Body of pancreas (tissue), 4 donors: ENCODE measurements at regions not wholly inside any gene's neighbourhood (a gene's known extent, or its start where the extent isn't known, plus 50 kb on each side); places are given as distances from the start of the nearest gene placed in this dataset.

ENCODE experiments used
- POLR2A ChIP-seq, 3 donors: fragments of 450-650 bp; IDR thresholded peaks; one replicate each; pipeline ENCODE4 v1.6.1; 2016; ENCODE audit warnings: antibody characterized with exemption in 3 of 3, mild to moderate bottlenecking in 2 of 3
- TF ChIP-seq, protein P1 (sequence below), 7 experiments: fragments of 450-650 bp in 4 of 7; fragments of 200-600 bp in 3 of 7; sonication (generic) in 3 of 7; IDR thresholded peaks; one replicate each; pipeline ENCODE4 v1.5.1; 2016 to 2019; ENCODE audit warnings: antibody characterized with exemption in 7 of 7

DNA sequence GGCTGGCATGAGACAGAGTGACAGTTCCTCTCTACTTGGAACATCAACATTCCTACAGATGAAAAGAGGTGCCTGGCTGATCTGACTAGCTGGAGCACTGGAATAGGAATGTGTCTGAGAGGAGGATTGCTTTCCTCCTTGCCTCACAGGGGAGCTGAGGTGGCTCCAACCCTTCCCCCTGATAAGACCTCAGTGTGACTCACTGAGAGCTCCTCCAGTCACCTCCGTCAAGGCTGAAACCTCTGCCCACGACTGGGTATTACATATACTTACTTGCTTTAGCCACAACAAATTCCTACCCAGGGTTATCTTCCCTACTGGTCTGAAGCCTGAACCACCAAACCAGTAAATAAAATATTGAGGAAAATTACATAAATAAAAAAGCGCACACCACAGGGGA is 342.7 kb upstream of the REG3G start:
- TF ChIP-seq, protein P1, sequence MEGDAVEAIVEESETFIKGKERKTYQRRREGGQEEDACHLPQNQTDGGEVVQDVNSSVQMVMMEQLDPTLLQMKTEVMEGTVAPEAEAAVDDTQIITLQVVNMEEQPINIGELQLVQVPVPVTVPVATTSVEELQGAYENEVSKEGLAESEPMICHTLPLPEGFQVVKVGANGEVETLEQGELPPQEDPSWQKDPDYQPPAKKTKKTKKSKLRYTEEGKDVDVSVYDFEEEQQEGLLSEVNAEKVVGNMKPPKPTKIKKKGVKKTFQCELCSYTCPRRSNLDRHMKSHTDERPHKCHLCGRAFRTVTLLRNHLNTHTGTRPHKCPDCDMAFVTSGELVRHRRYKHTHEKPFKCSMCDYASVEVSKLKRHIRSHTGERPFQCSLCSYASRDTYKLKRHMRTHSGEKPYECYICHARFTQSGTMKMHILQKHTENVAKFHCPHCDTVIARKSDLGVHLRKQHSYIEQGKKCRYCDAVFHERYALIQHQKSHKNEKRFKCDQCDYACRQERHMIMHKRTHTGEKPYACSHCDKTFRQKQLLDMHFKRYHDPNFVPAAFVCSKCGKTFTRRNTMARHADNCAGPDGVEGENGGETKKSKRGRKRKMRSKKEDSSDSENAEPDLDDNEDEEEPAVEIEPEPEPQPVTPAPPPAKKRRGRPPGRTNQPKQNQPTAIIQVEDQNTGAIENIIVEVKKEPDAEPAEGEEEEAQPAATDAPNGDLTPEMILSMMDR (IDR thresholded peaks at IDR 0.05) = no peak
- TF ChIP-seq POLR2A (IDR thresholded peaks at IDR 0.05) = no peak
